NCI-H1417 (cell line): ENCODE measurements at regions not wholly inside any gene's neighbourhood (a gene's known extent, or its start where the extent isn't known, plus 50 kb on each side); places are given as distances from the start of the nearest gene placed in this dataset.

ENCODE experiments used
- DNase-seq, 3 experiments: peaks; one replicate each; lab custom pipeline; 2025; lab: John Stamatoyannopoulos, UW

- peak; percentile 96 to 100 (median 99) for DNase-seq
These were observed 634.3 kb upstream of the SOX11 start for GRCh38 chr2:5057891-5058351.

GRCh38 chr2:5060956-5061355 lies 631.2 kb upstream of the SOX11 start:
- DNase-seq = no peak

- no peak for DNase-seq
These were observed 627.5 kb upstream of the SOX11 start for GRCh38 chr2:5064687-5065086.

DNA sequence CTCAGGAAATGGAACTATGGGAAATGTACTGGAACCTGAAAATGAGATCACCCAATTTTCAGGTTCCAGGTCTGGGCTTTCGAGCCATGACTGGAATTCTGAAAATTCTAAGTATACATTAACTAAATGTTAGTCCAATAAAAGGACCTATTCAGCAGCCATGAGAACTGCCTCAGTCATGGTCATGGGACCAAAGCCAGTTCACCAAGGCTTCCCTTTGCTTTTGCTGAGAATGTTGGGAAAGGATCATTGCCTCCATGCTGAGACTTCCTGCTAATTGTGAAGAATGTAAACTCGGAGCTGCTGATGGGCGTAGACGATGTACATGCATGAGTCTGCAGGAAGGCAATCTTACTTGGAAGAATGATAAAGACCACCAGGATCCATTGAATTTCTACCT lies 624.4 kb upstream of the SOX11 start:
- no peak for DNase-seq

- DNase-seq = peak in 2 of 3 experiments; percentile 35 to 59
These were observed 621.9 kb upstream of the SOX11 start for GRCh38 chr2:5070257-5070656.

DNA sequence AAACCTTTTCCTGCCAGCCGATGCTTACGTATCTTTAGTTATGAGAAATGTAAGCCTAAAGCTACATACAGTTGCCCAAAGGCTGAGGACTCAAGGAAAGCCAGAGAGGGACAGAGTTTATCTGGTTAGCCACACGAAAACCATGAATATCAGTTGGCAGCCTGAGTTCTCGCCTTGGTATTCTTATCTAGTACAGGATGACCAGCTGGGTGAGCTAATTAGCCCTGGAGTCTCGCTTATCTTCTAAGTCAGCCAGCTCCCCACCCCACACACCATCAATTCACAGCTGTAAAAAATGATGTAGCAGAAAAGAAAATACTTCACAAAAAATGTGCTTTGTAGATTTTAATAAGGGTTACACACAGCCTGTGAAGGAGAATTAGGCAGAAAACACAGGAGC lies 617.5 kb upstream of the SOX11 start:
- no peak for DNase-seq

DNA sequence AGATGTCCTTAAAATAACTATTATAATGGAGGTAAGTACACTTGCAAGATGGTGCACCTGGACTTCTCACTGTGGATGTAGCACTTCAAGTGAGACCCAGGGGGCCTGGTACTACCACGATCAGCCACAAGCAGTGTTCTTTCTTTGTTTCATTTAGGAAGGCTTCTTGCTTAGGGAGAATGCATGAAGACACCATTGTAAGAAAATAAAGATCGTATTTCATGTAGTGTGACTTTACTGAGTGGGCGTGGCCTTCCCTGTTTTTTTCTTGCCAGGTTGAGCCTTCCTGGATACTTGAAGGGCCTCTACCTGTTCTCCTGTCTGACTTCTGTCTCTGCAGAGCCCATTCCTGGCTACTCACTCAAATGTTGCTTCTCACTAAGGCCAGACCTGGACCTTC lies 615.6 kb upstream of the SOX11 start:
- peak in 2 of 3 experiments; percentile 40 to 91 for DNase-seq

- peak in 2 of 3 experiments; percentile 55 to 57 for DNase-seq
These were observed 614.6 kb upstream of the SOX11 start for GRCh38 chr2:5077479-5078089.

- DNase-seq = no peak
These were observed 608.8 kb upstream of the SOX11 start for GRCh38 chr2:5083402-5083801.

DNA sequence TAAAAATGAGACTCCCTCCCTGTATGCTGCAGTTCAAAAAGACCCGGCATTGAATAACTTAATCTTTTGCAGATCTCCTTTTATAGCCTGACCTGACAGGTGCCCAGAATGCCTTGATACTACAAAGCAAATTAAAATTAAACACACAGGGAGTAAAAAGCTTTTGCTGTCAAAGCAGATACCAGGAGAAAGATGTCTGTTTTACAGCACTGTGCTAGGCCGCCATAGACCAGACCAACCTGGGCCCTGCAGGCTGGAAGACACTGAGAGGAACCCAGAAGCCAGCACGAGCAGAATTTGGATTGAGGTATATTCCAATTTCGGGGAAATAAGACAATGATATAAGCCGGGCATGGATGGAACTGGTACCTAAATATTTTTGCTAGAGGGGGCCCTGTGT lies 602.8 kb upstream of the SOX11 start:
- no peak for DNase-seq

DNA sequence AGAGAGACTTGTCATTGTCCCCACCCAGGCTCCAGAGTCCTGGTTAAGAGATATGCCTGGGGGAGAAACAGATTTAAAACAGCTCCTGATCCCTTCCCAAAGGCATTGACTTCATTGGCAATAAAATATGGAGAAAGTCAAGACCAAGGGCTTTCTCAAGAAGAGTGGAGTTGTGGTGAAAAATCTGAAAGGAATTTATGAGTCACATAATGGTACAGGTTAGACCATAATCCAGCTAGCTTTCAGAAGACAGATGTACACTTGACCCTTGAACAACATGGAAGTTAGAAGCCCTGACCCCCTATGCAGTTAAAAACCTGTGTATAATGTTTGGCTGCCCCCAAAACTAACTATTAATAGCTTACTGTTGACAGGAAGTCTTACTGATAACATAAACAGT lies 599.1 kb upstream of the SOX11 start:
- DNase-seq = no peak

DNA sequence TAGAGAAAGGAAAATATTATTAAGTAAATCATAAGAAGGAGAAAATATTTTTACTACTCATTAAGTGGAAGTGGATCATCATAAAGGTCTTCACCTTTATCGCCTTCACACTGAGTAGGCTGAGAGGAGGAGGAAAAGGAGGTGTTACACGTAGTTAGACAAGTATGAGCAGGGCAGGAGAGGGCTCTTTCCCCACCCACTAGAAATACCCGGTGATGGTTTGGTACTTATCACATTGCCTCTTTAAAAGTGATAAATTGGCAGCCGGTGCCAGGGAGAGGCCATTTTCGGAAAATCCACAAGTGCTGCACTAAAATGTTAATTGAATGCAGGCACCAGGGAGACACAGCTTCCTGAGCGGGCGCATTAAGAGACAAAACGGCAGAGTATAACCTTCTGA lies 598.7 kb upstream of the SOX11 start:
- DNase-seq = peak in 1 of 3 experiments; percentile 15

- no peak for DNase-seq
These were observed 598.0 kb upstream of the SOX11 start for GRCh38 chr2:5094192-5094591.

- DNase-seq = no peak
These were observed 593.9 kb upstream of the SOX11 start for GRCh38 chr2:5098286-5098685.

GRCh38 chr2:5102823-5103222 lies 589.4 kb upstream of the SOX11 start:
- no peak for DNase-seq

GRCh38 chr2:5111581-5111980 lies 580.6 kb upstream of the SOX11 start:
- DNase-seq = peak; percentile 78 to 97 (median 95)

DNA sequence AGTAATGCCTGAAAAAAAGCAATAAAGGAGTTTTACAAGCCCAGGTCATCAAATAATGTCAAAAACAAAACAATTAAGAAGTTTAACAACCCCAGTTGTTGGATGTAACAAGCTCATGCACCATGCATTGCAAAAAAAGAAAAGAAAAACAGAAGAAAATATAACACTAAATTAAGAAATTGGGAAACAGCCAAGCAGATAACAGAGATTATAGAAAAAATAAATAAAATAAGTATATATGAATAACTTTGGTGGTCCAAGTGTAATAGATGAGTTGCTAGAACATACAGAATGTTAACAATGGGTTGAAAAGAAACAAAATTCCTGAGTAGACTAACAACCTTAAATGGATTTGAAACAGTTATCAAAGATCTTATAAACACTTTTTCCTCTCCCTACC lies 573.1 kb upstream of the SOX11 start:
- no peak for DNase-seq

DNA sequence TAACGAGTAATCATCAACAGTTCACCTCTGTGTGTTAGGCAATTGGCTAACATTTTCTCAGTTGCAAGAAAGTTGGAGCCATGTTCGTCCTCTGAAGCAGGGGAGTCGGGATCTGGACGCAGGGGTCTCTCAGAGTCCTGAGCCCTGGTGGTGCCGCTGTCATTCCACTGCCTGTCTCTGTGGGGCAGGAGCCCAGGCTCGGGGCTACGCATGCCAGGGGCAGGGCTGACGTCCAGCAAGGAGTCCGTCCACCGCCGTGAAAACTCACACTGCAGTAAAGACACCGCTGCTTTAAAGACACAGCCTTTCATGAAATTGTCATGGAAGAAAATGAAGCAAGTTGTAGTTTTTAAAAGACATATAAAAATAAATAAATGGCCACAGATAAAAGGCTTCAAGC lies 571.1 kb upstream of the SOX11 start:
- no peak for DNase-seq

- DNase-seq = no peak
These were observed 570.5 kb upstream of the SOX11 start for GRCh38 chr2:5121642-5122041.

DNA sequence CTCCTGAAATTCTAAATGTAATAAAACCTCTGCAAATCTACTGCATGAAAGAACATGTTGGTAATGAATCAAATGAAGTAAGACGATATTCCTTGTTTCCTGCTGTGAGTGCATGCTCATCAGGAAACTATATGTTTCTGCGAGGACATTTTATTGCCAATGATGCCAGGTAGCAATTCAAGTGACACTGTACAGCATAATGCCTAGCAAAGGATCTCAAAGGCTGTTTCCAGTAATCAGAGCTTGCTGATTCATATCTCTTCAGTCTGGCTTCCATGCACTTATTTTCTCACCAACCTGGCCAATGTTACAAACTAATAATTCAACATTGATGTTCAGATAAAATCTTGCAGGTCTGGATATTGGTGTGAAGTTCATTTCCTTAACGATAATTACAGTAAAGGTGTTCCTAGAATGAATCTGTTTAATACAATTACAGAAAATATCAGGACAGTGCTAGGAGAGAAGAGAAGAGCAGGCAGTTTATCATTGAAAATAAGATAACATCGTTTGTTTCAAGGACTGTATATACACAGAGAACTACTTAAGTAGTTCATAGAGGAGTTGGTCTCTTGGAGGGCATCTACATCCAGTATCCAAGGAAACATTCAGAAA lies 568.5 kb upstream of the SOX11 start:
- DNase-seq = peak in 2 of 3 experiments; percentile 61 to 86

DNA sequence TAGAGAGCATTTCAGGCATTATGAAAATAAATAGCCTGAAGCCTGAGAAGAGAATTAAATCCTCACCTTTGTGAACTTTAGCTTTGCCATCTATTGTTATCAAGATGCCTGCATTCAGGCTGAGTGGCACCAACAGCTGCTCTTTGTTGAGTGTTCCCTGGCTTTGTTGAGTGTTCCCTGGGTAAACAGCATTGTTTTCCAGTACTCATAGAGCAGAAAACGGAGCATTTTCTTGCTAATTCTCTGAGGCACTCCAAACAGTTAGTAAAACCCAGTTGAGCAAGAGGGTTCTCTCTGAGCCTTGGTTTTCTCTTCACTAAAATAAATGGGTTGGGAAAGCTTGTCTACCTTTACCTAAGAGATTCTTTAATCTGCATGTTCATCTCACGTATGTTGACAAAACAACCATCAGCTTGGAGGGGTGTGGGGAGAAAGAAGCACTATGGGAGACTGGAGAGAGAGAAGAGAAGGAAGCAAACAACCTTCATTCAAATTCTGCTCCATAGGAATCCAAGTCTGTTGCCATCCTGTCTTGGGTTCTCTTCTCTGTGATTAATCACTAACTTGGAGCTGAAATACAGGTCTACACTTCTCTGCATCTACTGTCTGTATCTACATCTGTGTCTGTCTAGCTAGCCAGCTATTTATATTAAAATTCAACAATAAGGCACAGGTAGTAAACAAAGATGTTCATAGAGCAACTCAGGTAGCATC lies 567.0 kb upstream of the SOX11 start:
- peak; percentile 76 to 97 (median 95) for DNase-seq

GRCh38 chr2:5132281-5132680 lies 559.9 kb upstream of the SOX11 start:
- no peak for DNase-seq

- no peak for DNase-seq
These were observed 551.8 kb upstream of the SOX11 start for GRCh38 chr2:5140347-5140746.
